Stimulated activated naive CD8-positive, alpha-beta T cell treated with anti-CD3 and anti-CD28 coated beads, Interleukin-15, amount 100 ng/mL, for 72 hours (primary cell): ENCODE measurements at regions not wholly inside any gene's neighbourhood (a gene's known extent, or its start where the extent isn't known, plus 50 kb on each side); places are given as distances from the start of the nearest gene placed in this dataset.
"Not testable (repeated sequence)": the region's sequence is repeated elsewhere in the genome, so short reads cannot be mapped to it uniquely, and the experiment has no call there.

ENCODE experiments used
- ATAC-seq: fragments of 150-1000 bp; cut with Tn5 transposase; 2 replicates; pipeline ENCODE4 v1.10.0; 2021; ENCODE audit warnings: mild to moderate bottlenecking, moderate library complexity
- DNase-seq, 2 donors: peaks; one replicate each; pipeline ENCODE4 v3.0.0; 2021 to 2022
- H3K27ac Mint-ChIP-seq, 2 donors: one replicate each; pipeline ENCODE4 v1.8.0; 2022; ENCODE audit warnings: mild to moderate bottlenecking in 2 of 2, mixed read lengths in 2 of 2, moderate library complexity in 2 of 2
- H3K27me3 Mint-ChIP-seq: one replicate; pipeline ENCODE4 v1.8.0; 2022; ENCODE audit warnings: mixed read lengths
- H3K4me1 Mint-ChIP-seq: one replicate; pipeline ENCODE4 v1.8.0; 2022; ENCODE audit warnings: mild to moderate bottlenecking, mixed read lengths
- H3K4me3 Mint-ChIP-seq, 2 donors: one replicate each; pipeline ENCODE4 v1.8.0; 2022; ENCODE audit warnings: mild to moderate bottlenecking in 2 of 2, mixed read lengths in 2 of 2, moderate library complexity in 1 of 2
- H3K9me3 Mint-ChIP-seq, 2 donors: one replicate each; pipeline ENCODE4 v1.8.0; 2022; ENCODE audit warnings: mixed read lengths in 2 of 2

DNA sequence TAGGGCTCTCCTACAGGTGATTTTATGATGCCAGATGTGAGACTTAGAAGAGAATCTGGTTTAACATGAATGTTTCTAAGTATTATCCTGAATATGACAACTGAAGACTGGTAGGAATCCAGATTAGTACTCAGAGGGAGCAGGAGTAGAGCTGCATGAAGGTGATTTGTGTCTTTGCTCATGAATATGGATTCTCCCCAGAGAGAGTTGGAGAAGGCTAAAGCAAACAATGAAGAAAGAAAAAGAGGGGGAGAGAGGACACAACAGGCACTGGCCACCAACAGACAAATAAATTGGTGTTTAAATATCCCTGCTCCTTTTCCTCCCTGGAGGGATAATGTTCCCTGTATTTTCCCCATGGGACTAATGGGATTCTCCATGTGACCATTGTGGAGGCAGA is 427.0 kb upstream of the KLF12 start:
- H3K4me1 Mint-ChIP-seq: no peaks in the 10 kb centered on the region
- no peak overlapping the region for H3K27ac Mint-ChIP-seq
- no peak overlapping the region for H3K4me3 Mint-ChIP-seq
- ATAC-seq (no peak), DNase-seq (no peak)
- H3K9me3 Mint-ChIP-seq: no peaks in the 10 kb centered on the region
- no peaks in the 10 kb centered on the region for H3K27me3 Mint-ChIP-seq

DNA sequence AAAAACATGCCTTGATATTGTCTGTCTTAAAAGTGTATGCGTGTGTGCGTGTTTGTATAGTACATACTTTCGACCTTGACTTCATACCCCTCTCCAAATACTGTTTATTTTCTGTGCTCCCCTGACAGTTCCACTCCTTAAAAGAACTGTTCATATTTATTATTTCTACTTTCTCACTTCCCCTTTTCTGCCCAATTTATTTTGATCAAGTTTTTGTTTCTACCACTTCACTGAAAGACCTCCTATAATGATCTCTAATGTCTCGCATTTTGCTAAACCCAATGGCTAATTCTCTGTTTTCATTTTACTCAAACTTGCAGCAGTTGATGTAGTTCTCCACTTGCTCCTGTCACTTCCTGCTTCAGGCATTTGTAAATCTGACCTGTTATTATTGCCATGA is 426.1 kb upstream of the KLF12 start:
- ATAC-seq (no peak), DNase-seq (no peak)
- Mint-ChIP-seq H3K27ac (no peak overlapping the region), H3K4me3 (no peak overlapping the region), H3K4me1 (peaks cover 3% of the 10 kb centered on the region), H3K27me3 (no peaks in the 10 kb centered on the region), H3K9me3 (no peaks in the 10 kb centered on the region)

DNA sequence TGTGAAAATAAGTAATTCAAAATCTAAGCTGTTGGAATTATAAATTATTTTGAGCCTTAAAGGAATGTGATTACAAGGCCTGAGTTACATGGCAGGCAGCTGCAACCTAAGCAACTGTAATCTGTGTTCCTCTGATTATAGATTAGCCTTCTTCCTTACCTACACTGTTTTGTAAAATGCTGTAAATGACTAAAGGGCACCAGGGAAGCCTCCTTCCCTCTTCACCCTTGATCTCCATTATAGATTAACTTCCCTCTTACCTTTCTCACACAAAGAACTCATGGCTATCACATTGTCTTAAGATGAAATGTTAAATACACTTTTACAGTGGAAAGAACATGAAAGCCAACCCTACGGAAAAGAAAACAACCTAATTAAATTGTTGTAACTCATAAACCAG is 423.7 kb upstream of the KLF12 start:
- Mint-ChIP-seq H3K27ac (no peak overlapping the region), H3K4me3 (no peak overlapping the region)

DNA sequence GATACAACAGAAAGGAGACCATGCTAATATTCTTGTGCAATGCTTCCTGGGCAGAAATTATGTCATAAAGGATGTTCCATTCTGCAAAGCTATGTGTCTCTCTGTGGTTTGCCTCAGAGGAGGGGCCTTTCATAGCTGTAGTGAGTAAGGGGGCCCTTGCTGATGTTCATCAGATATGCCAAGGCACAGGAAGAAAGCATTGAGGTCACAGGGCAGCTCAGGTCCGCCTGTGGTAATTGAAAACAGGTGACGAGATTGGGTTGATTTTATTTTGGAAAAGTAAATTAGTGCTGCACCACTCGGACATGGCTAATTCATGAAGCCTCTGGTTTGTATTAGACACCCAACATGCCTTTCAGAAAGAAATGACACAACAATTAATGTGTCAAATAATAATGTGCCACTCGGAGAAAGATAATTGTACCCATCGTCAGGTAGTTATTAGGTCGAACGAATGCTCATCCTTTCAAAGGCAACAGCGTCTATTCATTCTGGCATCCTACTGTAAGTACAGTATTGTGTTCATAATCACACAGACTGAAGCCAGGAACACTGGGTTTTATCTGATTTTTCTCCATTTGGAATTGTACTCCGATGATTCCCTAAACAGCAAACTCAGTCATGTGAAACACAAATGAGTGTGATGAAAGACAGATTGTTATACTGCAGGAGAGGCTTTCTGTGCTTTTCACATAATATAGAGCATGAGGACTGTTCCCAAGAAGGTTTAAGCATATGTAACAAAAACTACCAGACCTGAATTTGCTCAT is 421.6 kb upstream of the KLF12 start:
- ATAC-seq: peak; percentile 70
- no peak for DNase-seq
- Mint-ChIP-seq H3K27ac (no peak overlapping the region), H3K27me3 (no peaks in the 10 kb centered on the region), H3K4me1 (peaks cover 8% of the 10 kb centered on the region), H3K4me3 (no peak overlapping the region), H3K9me3 (no peaks in the 10 kb centered on the region)

More for the DNA sequence above, 423.7 kb upstream of the KLF12 start:
- Mint-ChIP-seq H3K27me3 (no peaks in the 10 kb centered on the region), H3K4me1 (peaks cover 8% of the 10 kb centered on the region), H3K9me3 (no peaks in the 10 kb centered on the region)
- ATAC-seq (no peak), DNase-seq (no peak)

DNA sequence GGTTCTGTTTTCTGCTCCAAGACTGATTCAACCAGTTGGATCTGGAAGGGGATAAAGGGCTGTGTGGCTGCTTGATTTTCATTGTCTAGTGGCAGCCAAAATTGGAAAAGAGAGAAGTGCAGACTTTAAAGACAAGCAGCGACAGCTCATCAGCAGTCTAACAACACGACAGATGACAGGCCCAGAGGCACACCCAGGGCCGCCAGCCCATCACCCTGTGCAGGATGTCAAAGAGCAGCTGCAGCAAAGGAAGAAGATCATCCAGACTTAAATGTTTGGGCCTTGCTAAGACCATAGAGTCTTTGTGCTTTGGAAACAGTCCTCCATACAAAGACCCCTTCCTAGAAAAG is 421.0 kb upstream of the KLF12 start:
- H3K4me1 Mint-ChIP-seq: peaks cover 9% of the 10 kb centered on the region
- DNase-seq (no peak), ATAC-seq (peak; percentile 53)
- H3K9me3 Mint-ChIP-seq: no peaks in the 10 kb centered on the region
- no peak overlapping the region for H3K27ac Mint-ChIP-seq
- H3K27me3 Mint-ChIP-seq: no peaks in the 10 kb centered on the region
- no peak overlapping the region for H3K4me3 Mint-ChIP-seq

DNA sequence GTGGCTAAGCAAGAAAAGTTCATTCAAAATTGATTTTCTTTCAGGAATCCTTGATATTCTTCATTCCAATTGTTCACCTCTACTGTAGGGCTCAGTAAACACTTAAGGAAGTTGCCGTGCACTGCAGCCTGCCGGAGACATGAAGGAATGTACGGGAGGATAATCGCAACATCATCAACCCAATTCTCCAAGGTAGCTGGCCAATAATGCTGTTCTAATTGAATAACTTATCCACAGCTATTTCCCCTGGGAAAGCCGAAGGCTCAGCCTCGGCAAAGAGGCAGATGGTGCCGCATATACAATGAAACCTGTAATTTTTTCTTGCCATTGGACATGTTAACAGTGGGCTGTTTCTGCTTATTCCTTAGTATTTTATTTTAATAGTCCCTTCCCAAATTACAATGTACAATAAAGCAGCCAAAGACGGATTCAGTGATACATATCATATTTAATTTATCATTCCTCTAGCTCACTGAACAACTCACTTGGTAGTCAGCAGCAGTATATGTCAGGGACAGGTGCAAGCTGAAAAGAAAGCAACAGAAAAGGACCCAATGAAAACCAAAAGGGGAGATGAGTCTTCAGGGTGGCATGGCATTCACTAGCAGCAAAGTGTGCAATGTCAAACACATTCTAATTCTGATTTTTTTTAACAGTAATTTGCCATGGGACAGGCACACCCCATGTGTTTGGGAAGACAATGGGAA is 420.5 kb upstream of the KLF12 start:
- Mint-ChIP-seq H3K4me3 (no peak overlapping the region), H3K27me3 (no peaks in the 10 kb centered on the region), H3K4me1 (peaks cover 14% of the 10 kb centered on the region), H3K9me3 (no peaks in the 10 kb centered on the region), H3K27ac (no peak overlapping the region)
- ATAC-seq (no peak), DNase-seq (no peak)

DNA sequence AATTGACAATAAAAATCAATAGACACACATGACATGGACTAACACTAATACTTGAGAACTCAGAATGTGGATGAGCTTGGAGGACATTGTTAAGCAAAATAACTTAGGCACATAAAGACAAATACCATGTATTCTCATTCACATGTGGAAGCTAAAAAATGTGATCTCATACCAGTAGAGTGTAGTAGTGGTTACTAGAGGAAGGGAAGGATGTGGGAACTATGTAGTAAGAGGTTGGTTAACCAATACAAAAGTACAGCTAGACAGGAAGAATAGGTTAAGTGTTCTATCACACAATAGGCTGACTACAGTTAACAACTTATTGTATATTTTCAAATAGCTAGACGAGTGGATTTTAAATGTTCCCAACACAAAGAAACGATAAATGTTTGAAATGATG is 415.8 kb upstream of the KLF12 start:
- H3K27me3 Mint-ChIP-seq: no peaks in the 10 kb centered on the region
- no peak for DNase-seq
- H3K4me3 Mint-ChIP-seq: no peak overlapping the region
- no peaks in the 10 kb centered on the region for H3K9me3 Mint-ChIP-seq
- peak overlapping the region in 1 of 2 donors; percentile 10 for H3K27ac Mint-ChIP-seq
- ATAC-seq: peak; percentile 99
- peaks cover 11% of the 10 kb centered on the region for H3K4me1 Mint-ChIP-seq

DNA sequence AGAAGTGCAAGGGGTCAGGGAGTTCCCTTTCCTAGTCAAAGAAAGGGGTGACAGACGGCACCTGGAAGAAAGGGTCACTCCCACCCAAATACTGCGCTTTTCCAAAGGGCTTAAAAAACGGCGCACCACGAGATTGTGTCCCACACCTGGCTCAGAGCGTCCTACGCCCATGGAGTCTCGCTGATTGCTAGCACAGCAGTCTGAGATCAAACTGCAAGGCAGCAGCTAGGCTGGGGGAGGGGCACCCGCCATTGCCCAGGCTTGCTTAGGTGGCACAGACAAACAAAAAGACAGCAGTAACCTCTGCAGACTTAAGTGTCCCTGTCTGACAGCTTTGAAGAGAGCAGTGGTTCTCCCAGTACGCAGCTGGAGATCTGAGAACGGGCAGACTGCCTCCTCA is 402.4 kb upstream of the KLF12 start:
- not testable (repeated sequence) for H3K9me3 Mint-ChIP-seq, DNase-seq, H3K27ac Mint-ChIP-seq, H3K4me1 Mint-ChIP-seq, H3K27me3 Mint-ChIP-seq, ATAC-seq, H3K4me3 Mint-ChIP-seq

DNA sequence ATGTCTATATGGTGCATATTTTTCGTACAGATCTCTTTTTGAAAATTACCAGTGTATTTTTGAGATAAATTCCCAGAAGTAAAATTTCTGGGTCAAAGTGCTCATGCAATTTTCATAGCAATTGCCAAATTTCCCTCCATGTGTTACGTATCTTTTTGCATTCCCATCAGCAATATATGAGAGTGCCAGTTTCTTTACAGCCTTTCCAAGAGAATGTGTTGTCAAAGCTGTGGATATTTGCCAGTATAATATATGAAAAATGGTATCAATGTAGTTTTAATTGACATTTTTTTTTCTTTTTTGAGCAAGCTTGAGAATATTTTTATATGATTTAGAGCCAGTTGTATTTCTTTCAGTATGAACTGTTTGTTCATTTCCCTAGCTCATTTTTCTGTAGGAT is 399.0 kb upstream of the KLF12 start:
- Mint-ChIP-seq H3K9me3 (no peaks in the 10 kb centered on the region), H3K27me3 (no peaks in the 10 kb centered on the region), H3K27ac (no peak overlapping the region), H3K4me1 (no peaks in the 10 kb centered on the region), H3K4me3 (no peak overlapping the region)
- DNase-seq (no peak), ATAC-seq (no peak)

DNA sequence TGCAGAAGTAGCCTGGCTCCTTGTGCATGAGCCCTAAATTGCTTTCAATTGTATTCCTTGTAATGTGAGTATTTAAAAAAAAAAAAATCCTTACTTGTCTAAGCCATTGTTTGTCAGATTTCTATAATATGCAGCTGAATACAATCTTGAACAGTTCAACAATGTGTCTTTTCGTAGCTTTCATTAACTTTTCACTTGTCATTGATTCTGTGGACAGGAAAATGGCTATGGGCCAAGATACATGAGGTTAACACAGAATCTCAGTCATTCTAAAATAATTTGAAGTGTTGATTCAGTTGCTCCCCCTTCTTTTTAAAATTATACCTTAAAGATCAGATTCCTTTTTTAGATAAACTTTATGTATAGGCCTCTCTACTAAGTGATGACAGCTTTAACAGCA is 395.8 kb upstream of the KLF12 start:
- Mint-ChIP-seq H3K27me3 (peaks cover 7% of the 10 kb centered on the region), H3K4me3 (no peak overlapping the region), H3K4me1 (no peaks in the 10 kb centered on the region), H3K27ac (no peak overlapping the region), H3K9me3 (no peaks in the 10 kb centered on the region)
- no peak for DNase-seq
- ATAC-seq: no peak

DNA sequence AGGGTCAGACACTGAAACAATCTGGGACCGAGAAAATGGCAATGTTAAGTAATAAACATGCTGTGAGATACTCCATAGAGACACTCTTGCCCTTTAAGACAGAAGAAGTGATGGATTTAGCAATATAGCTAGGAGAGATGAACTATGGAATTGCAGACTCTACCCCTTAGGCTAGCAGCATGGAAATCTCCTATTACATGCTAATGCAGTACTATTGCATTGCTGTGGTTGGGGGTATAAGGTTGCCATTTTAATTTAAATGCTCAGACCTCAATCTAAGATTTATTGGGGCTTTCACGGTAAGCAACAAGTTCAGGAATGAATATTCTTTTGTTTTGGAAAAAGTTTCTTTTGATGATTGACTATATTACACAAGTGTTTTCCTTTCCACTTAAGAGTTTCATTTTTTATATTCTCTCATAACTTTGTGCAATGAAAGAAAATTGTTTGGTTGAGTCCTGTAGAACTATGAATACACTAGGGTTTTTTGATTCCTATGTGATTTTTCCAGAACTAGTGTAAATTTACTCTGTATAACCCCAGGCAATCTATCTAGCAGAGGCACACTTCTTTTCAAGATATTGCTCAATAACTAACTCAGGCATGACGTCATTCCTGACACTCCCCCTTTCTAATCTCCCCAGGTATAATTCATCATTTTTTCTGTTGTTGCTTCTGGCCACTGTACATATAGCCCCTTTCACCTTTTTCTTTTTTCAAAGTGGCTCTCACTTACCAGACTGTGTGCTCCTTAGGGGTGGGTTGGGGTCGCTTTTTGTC is 394.7 kb upstream of the KLF12 start:
- Mint-ChIP-seq H3K4me1 (no peaks in the 10 kb centered on the region), H3K27me3 (peaks cover 7% of the 10 kb centered on the region), H3K9me3 (no peaks in the 10 kb centered on the region), H3K27ac (no peak overlapping the region), H3K4me3 (no peak overlapping the region)
- ATAC-seq (no peak), DNase-seq (no peak)

DNA sequence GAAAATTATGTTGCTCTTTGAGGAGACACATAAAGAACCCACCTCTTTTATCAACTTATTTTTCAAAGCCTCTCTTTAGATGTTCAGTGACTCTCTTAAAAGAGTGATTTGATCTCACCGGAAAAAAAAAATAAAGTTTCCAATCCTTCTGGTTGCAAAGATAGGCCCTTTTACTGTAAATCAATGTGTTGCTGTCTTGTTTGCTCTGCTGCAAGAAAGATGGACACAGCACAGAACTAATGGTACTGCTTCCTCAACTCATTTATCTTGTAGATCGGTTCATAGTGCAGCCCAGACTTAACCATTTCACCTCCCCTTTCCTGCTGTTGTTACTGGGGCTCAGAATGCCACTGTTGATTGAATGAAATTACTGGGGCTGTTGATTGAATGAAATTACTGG is 388.9 kb upstream of the KLF12 start:
- Mint-ChIP-seq H3K4me1 (no peaks in the 10 kb centered on the region), H3K27ac (no peak overlapping the region), H3K4me3 (no peak overlapping the region), H3K9me3 (no peaks in the 10 kb centered on the region), H3K27me3 (peaks cover 10% of the 10 kb centered on the region)
- ATAC-seq (no peak), DNase-seq (no peak)

DNA sequence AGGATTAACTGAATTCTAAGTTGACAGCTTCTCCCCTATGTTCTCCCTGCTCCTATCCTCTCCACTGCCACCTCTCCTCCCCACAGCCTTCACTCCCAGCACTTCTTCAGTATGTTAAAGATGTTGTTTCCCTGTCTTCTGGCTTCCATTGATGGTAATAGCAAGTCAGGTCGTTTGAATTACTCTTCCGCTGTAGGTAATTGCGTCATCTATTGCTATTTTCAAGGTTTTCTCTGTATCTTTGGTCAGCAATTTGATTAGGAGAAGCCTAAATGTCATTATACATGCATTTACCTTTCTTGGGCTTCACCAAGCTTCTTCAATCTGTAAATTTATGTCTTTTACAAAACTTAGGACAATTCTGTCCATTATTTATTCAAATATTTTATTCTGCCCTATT is 377.3 kb upstream of the KLF12 start:
- H3K4me3 Mint-ChIP-seq: no peak overlapping the region
- H3K9me3 Mint-ChIP-seq: peaks cover 6 to 7% of the 10 kb centered on the region in 2 donors
- ATAC-seq (no peak), DNase-seq (no peak)
- peaks cover 8% of the 10 kb centered on the region for H3K27me3 Mint-ChIP-seq
- H3K27ac Mint-ChIP-seq: no peak overlapping the region
- no peaks in the 10 kb centered on the region for H3K4me1 Mint-ChIP-seq

DNA sequence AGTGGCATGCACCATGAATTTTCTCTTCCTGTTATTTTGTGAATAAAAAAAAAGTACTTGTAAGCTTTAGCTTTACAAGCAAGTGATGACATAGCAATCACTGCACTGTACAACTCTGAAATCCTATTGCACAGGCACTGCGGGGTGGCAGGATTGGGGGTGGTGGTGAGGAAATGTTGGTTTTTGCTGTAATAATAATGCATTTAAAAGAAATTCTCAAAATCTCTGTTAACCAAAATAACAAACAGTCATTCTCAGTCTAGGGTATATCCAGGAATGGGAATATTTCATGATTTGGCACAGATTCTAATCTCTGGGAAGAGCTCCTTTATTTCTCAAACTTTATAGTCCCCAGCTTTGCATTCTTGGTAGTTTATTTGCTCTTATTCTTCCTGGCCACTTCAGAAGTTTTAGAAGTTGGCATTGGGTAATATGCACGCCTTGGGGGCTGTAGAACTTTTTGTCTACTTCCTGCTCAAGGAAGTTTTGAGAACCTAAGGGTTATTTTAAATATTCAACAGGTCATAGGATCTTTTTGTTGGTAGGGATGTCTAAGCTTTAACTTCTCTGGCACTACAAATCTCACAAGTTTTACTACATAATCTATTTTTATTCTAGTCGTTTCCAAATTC is 353.0 kb upstream of the KLF12 start:
- H3K4me1 Mint-ChIP-seq: peaks cover 11% of the 10 kb centered on the region
- no peaks in the 10 kb centered on the region for H3K27me3 Mint-ChIP-seq
- no peaks in the 10 kb centered on the region for H3K9me3 Mint-ChIP-seq
- ATAC-seq (no peak), DNase-seq (no peak)
- H3K27ac Mint-ChIP-seq: no peak overlapping the region
- no peak overlapping the region for H3K4me3 Mint-ChIP-seq

DNA sequence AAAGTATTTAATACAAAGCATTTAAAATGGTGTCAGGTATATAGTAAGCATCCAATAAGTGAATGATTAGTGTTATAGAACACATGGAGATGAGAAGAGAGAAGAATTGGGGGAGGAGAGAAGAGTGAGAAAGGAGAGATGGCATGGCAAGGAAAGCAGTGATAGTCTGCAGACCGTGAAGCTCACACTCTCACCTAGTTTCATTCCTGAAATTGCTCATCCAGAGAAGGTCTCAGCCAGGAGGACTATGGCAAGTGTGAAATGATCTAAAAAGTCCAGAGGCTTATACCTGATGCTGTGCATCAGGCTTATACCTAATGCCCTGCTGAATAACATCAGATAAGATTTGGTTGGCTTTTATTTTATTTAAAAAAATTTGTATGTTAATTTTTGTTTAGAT is 351.6 kb upstream of the KLF12 start:
- Mint-ChIP-seq H3K4me3 (no peak overlapping the region), H3K9me3 (no peaks in the 10 kb centered on the region), H3K27me3 (no peaks in the 10 kb centered on the region), H3K4me1 (peaks cover 11% of the 10 kb centered on the region), H3K27ac (no peak overlapping the region)
- ATAC-seq (peak; percentile 77), DNase-seq (no peak)

DNA sequence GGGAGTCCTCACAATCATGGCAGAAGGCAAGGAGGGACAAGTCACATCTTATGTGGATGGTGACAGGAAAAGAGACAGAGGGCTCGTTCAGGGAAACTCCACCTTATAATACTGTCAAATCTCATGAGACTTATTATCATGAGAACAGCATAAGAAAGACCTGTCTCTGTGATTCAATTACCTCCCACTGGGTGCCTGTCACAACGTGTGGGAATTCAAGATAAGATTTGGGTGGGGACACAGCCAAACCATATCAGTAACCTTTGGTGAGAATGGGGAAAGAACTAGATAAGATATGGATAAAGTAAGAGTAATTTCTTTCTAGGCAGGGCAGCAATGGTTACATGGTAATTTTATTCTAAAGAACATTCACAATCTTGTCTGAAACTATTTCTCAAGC is 344.9 kb upstream of the KLF12 start:
- H3K9me3 Mint-ChIP-seq: peaks cover 5 to 14% of the 10 kb centered on the region in 2 donors
- H3K27me3 Mint-ChIP-seq: no peaks in the 10 kb centered on the region
- no peak overlapping the region for H3K4me3 Mint-ChIP-seq
- no peak overlapping the region for H3K27ac Mint-ChIP-seq
- no peaks in the 10 kb centered on the region for H3K4me1 Mint-ChIP-seq
- DNase-seq (no peak), ATAC-seq (no peak)
